Glomerular visceral epithelial cell (primary cell): ENCODE measurements at regions not wholly inside any gene's neighbourhood (a gene's known extent, or its start where the extent isn't known, plus 50 kb on each side); places are given as distances from the start of the nearest gene placed in this dataset.
"Not testable (repeated sequence)": the region's sequence is repeated elsewhere in the genome, so short reads cannot be mapped to it uniquely, and the experiment has no call there.

Experiments used
- DNase-seq: peaks from one replicate; pipeline ENCODE4 v3.0.0-alpha.2; 2016; ENCODE audit errors: extremely low spot score

DNA sequence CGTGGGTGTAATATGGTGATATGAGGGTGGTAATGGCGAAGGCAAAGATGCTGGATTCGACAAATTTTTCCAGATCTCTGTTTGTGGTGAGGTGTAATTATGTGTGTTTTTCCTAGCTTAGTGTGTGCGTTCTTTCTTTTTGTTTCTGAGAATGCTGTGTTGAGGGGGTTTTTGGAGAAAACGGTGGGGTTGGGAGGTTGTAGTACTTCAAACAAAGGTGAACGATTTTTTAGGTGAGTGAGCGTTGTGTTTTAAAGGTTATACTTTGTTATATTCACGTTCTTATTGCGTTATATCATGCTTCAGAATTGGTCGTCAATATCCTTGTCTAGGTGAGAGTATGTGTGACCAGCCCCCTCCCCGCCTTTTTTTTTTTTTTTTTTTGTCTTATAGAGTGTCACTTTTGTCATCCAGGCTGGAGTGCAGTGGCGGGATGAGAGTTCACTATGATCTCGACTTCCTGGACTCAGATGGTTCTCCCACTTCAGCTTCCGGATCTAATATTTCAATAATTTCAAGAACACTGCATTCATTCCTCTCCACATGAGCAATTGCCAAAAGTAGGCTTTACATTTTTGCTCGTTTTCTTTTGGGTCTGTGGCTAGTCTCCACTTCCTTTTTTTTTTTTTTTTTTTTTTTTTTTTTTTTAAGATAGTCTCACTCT is 82.2 kb upstream of the RNU2-1 start:
- no peak for DNase-seq

- no peak for DNase-seq
Measured at GRCh38 chr17:43315369-43315768, 81.6 kb upstream of the RNU2-1 start.

DNA sequence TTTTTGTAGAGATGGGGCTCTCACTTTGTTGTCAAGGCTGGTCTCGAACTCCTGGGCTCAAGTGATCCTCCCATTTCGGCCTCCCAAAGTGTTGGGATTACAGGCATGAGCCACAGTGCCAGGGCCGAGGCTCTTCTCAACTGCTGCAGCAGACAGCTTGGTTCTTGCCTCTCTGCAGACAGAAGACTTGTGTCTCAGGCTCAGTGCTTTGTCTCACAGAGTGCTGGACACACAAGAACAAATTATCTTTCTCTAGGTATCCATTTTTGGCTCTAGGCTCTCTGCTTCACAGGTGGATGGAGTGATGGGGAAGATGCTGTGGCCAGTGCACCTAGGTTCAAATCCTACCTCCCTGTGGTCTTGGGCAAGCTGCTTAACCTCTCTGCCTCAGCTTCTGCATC is 80.8 kb upstream of the RNU2-1 start:
- no peak for DNase-seq

GRCh38 chr17:43312011-43312410 is 78.2 kb upstream of the RNU2-1 start:
- no peak for DNase-seq

DNA sequence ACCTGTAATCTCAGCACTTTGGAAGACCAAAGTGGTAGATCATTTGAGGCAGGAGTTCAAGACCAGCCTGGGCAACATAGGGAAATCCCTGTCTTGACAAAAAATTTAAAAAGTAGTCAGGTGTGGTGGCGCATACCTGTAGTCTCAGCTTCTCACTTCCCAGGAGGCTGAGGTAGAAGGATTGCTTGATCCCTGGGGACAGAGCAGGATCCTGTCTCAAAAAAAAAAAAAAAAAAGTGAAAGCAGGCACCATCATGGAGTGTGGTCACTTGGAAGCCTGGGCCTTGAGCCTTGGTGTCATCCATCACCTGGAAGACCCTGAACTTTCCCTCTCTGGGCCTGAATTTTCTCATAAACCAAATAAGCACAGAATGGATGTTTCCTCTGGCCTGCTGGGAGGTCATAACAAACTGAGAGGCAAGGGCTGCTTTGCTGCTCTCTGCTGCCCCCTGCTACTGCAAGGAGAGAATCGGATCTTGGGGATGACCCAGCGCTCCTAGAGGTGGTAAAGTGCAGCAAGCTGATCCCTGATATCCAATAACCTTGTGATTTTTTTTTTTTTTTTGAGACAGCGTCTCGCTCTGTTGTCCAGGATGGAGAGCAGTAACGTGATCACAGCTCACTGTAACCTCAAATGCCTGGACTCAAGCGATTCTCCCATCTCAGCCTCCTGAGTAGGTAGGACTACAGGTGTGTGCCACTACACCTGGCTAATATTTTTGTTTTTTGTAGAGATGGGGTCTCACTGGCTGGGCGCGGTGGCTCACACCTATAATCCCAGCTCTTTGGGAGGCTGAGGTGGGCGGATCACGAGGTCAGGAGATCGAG is 75.9 kb upstream of the RNU2-1 start:
- DNase-seq, result no peak

DNA sequence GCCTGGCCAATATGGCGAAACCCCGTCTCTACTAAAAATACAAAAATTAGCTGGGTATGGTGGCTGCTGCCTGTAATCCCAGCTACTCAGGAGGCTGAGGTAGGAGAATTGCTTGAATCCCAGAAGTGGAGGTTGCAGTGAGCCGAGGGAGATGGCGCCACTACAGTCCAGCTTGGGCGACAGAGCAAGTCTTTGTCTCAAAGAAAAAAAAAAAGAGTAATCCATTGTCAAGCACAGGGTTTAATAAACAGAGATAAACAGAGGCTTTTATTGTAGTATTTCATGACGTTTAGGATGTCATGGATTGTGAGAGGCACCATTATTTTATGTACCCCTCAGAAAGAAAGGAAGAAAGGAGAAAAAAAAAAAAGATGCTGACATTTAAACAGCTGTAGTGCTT is 75.2 kb upstream of the RNU2-1 start:
- DNase-seq, result no peak

DNA sequence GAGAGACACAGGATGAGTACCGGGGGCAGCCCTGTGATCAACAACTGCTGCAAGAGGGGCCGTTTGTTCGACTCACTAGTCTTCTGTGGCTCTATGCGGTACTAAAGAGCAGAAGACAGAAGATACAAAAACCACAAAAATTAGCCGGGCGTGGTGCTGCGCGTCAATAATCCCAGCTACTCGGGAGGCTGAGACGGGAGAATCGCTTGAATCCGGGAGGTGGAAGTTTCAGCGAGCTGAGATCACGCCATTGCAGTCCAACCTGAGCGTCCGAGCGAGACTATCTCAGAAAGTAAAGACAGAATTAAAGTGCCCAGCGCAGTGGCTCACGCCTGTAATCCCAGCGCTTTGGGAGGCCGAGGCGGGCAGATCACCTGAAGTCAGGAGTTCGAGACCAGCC is 71.0 kb upstream of the RNU2-1 start:
- DNase-seq, result not testable (repeated sequence)

- DNase-seq, result not testable (repeated sequence)
Measured at GRCh38 chr17:43303049-43303448, 69.3 kb upstream of the RNU2-1 start.

DNA sequence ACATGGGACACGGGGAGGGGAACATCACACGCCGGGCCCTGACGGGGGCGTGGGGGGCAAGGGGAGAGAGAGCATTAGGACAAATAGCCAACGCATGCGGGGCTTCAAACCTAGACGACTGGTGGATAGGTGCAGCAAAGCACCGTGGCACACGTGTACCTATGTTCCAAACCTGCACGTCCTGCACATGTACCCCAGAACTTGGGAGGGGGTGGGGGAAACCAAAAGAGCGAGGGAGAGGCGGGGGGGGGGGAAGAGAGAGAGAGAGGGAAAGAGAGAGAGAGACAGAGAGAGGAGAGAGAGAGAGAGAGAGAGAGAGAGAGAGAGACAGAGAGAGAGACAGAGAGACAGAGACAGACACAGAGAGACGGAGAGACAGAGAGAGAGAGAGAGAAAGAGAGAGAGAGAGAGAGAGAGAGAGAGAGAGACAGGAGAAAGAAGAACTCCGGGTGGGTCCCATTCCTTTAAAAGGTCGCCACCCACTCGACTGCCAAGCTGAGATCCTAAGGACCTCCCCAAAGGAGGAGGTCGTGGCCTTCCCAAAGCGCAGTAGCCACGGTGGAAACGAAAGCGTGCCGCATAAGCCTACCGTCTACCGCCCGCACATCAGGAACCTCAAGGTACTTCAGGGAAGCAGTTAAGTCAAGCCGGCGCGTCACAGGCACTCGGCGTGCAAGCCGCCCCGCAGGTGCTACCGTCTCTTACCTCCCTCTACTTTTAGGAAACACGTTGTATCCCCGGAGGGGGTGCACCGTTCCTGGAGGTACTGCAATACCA is 65.7 kb upstream of the RNU2-1 start:
- DNase-seq, result not testable (repeated sequence)

- not testable (repeated sequence) for DNase-seq
Measured at GRCh38 chr17:43289670-43290069, 55.9 kb upstream of the RNU2-1 start.

GRCh38 chr17:43283606-43284005 is 49.8 kb upstream of the RNU2-1 start:
- DNase-seq, result not testable (repeated sequence)
